GM21723 (cell line): ENCODE measurements at regions not wholly inside any gene's neighbourhood (a gene's known extent, or its start where the extent isn't known, plus 50 kb on each side); places are given as distances from the start of the nearest gene placed in this dataset.

Source experiments
- ATAC-seq: cut with Tn5 transposase; IDR thresholded peaks from one replicate; pipeline ENCODE4 v1.9.1; 2021; ENCODE audit warnings: mild to moderate bottlenecking, moderate library complexity; ENCODE audit not compliant: unreplicated experiment

DNA sequence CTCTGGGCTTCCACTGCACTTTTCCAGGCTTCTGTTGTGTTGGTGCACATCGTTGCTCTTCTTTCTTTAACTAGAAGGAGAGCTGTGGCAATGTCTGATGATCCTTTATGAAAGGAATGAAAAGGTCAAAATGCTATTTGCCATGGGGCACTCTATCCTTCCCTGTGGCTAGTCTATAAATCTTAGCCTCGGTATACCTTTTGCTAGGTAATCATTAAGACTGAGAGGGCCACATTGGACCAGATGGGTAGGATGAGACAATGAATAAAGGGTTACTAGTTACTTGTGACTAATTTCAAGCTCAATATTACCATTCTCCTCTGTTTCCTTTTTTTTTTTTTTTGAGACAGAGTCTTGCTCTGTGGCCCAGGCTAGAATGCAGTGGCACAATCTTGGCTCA is 89.4 kb upstream of the C1orf87 start:
- no peak for ATAC-seq

DNA sequence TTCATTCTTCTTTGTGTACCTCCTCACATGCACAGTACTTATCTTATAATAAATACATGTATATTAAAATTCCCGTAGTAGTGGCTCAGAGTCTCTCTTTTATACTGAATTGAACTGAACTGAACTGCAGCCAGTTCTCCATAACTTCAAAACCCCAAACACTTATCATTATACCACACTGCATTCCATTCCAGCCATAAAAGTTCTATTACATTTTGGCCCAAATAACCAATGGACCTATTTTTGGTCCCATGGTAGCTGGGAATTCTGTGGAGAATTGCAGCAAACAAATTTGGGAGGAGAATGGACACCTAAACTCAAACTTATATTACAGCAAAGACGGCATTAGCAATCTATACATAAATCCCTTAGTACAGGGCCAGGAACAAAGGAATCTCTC is 86.6 kb upstream of the C1orf87 start:
- ATAC-seq, result no peak

DNA sequence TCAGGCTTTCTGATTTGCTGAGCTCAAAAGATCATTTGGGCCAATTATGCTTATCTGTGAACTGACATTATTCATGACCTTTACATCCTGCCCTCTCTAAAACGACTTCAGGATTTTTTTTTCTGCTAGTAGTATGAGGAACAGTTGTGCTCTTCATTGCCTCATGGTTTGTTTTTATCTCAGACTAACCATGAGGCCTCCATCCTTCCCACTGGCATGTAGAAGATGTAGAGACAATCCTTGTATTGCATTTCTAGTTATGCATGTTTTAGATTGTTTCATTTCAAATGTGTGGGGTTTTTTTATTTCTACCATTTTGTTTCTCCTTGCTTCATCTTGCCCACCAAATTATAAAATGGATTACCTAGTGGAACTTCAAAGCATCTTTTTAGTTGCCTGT is 82.8 kb upstream of the C1orf87 start:
- no peak for ATAC-seq

DNA sequence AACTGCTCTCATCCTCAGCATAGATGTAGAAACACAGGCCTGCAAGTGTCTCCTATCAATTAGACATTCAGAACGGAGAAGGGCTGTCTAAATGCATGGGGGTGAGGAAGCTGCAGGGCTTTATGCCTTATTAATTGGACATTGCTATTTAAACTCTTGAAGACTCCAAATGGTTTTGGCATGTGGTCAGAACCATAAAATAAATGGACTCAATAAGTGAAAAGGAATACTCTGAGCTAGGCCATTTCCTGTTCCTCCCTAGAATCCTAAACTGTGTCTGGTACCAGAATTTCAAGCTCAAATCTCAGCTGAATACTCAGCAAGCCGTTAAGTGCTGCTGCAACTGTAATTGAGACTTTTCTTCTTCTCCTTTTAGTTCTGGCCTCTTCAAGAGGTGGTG is 80.4 kb upstream of the C1orf87 start:
- no peak for ATAC-seq

DNA sequence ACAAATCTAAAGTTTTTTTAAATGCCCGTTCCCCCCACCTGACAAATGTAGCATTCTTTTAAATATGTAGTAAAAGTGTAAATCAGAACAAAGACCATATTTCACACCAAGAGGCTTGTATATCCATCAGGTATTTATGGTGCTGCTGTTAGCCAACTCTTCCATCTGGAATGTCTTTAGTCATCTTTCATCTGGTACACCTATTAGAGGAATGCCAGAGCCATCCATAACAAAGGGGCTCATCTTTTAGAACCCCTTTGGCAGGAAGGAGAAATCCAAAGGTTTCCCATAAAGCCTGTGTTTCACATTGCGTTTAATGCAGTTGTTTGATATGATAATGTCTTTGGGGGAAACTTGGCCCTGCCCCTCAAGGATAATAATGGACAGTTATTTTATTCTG is 79.3 kb upstream of the C1orf87 start:
- ATAC-seq, result no peak

DNA sequence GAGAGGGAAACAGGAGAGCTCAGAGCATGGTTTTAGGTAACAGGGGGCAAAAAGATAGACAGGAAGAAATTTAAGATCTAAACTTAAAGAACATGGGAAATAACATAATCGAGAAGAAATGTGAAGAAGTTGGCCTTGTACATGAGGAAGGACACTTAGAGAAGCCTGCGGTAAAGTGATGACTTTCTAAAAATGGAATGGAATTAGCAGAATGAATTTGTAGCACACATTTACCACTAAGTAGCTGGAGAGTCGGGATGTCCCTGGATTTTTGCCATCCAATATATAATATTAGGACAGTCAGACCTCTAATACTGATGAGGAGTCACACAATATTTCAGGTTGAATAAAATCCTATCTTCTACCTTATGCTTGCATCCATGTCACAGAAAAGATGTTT is 77.7 kb upstream of the C1orf87 start:
- no peak for ATAC-seq

DNA sequence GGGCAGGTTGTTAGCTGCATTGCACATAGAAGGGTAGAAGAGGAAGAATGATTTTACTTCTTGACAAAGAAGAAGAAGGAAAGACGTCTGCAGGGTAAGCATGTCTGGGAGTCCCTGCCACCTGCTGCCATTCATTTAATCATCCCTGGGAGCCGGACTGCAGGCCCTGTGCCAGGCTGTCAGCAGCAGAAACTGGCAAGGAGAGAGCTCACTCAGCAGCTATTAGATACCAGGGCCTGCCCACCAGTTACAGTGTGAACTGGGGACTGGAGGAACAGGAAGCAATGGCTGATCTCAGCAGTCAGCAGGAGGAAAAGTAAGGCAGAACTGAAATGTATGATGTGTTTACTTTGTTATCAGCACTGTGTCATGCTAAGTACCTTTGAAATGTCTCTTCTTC is 75.7 kb upstream of the C1orf87 start:
- no peak for ATAC-seq

DNA sequence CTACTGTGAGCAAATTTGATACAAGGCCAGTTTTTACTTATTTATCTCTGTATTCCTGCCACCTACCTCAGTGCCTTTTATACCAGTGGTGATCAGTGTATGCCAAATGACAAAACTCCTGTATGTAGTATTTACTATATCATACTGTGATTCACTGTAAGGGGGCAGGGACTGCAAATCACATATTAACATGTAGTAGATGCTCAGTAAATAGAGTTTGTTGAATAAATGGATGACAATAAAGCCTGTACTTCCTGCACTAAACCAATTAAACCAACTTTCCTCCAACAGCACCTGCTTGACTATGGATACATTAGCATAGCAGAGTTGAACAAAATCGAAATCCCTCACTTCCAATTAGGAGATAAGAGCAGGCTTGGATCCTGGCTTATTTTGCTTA is 73.3 kb upstream of the C1orf87 start:
- no peak for ATAC-seq

DNA sequence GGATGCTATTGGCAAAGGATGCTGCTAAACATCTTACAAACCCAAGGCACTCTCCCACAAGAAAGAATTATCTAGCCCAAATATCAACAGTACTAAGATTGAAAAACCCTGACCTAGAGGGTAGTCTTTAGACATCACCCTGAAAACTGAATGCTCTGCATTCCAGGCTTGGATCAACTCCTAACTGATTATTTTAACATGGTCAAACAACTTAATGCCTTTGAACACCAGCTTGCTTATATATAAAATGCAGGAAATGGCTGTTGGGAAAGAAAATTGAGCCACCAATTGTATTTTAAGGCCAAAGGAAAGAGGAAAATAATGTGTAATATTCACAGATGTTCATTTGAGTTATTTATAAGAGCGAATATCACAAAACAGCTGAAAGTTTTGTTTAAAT is 72.2 kb upstream of the C1orf87 start:
- ATAC-seq, result no peak

DNA sequence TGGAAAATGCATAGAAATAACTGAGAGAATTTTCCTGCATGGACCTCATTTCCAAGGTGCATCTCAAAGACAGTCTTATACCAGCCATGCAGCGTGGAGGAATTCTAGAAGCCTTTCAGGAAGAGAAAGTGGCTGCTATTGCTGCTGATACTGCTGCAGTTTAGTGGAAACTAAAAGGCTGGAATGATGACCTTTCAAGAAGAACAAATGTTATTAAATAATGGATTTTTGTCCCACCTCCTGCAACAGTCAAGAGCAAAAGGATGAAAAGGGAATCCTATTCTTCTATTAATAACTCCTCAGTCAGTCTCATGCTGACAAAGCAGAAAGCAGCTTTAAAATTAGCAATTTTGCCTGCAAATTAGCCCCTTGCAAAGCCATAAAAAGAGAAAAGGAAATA is 68.2 kb upstream of the C1orf87 start:
- no peak for ATAC-seq

DNA sequence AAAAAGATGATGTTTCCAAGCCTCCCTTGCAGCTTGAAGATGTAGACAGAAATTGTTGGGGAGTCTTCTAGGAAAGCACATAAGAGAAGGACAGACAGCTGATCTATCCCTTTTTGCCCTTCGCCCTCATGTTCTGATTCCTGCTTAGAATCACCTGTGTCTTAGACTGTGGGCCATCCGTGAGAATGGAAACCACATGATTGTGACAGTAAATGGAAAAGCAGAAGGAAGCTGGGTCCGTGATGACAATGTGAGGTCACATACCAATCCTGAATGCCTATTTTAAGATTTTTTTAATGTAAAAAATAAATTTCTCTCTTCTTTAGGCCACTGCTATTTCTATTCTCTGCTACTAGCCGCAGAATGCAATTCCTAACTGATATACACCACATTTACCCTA is 67.7 kb upstream of the C1orf87 start:
- ATAC-seq, result no peak

DNA sequence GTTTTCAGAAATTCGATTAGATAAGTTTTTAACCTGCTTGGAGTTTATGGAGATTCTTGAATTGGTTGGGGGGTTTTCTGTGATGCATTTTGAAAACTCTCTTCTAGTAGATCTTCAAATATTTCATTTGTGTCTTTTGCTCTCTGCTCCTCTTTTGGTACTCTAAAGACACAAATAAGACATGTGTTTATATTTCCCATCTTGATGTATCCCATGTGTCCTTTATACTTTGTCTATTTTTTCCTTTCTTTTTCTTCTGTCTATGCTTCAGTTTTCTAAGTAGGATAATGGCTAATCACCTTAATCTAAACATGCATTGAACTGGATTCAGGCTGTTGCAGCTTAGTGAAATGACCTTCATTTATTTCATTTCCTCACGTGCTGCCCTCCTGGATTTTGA is 63.8 kb upstream of the C1orf87 start:
- no peak for ATAC-seq

DNA sequence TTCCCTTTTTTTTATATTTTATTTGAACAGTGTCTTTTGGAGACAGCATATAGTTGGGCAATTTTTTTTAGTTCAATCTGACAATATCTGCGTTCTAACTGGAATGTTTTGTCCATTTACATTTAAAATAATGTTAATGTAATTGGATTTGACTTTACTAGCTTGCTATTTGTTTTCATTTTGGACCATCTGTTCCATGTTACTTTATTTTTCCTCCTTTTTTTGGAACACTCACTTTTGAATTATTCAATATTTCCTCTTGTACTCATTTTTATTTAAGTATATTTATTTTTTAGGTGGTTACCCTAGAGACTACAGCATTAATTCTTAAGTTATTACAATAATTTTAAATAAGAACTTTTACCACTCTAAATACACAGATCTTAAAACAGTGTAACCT is 62.8 kb upstream of the C1orf87 start:
- no peak for ATAC-seq

DNA sequence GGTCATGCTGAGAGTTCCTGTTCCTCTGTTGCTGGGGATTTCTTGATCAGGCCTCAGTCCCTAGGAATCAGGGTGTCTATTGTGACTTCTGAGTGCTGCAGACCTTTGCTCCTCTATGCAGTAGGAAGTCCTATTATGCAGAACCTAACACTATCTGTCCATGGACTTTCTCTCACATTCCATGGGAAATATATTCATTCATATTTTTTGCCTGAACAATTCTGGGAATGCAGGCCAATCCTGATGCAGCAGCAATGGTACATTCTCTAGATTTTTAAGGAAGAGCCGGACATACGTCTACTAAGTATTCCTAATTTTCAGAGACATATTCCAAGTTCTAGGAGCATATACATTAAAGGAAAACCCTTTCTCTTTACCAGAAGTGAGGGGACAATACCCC is 61.1 kb upstream of the C1orf87 start:
- ATAC-seq, result no peak

DNA sequence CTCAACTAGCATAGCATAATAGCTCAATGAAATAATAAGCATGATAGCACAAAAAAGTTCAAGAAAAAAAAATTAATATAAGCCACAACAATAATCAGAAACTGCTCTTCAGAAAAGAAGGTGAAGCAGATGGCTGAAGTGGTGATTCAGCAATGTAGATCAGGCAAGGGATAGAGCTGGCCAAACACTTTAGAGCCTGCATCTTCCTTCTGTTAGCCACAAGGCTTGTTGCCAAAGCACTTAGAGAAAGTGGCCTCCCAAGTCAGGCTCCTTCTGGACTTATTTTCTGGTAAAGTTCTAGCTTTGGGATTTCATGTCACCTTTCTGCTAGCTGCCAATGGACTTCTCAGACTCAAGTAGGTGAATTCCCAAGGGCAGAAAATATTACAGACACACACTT is 60.3 kb upstream of the C1orf87 start:
- no peak for ATAC-seq

DNA sequence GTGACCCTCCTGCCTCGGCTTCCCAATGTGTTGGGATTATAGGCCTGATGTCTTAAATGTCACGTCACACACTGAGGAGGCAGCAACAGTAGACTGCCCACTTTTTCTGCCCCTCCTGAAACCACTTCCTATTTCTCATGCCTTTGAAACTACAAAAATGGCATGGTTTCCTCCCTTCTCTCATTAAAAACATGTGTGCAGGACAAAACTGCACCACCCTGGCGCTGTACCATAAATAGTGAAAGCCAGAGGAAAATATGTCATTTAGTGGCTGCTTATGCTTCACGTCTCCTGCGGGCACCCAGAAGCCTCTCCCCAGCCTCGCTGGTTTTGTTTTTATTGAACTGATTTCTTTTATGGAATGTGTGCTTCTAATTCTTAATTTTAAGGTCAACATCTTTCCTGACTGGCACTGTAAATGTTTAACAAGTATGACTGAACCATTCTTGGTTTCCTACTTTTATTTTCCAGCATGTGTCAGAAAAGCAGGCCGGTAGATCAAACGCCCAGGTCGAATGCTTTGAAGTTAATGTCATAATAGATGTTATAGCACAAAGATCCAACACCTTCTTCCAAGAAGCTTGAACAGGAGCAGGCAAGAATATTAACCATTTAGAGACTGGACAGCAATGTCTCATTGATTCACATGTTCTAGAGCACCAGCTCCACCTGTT is 59.6 kb upstream of the C1orf87 start:
- no peak for ATAC-seq

DNA sequence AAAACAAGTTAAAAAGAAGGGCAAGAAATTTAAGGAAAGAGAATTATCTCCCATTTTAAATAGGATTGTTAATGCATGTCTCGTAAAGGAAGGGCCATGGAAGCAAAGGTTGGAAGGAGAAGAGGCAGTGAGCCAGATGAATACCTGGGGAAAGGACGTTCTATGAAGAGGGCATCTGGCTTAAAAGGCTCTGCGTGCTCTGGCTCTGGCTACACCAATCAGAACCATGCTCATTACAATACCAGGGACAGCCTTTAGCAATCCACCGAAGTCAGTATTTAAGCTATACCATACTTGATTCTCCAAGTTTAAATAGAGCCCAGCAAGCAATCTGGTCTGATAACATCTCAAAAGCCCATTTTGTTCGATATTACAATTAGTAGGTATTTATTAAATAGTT is 58.5 kb upstream of the C1orf87 start:
- ATAC-seq, result no peak

DNA sequence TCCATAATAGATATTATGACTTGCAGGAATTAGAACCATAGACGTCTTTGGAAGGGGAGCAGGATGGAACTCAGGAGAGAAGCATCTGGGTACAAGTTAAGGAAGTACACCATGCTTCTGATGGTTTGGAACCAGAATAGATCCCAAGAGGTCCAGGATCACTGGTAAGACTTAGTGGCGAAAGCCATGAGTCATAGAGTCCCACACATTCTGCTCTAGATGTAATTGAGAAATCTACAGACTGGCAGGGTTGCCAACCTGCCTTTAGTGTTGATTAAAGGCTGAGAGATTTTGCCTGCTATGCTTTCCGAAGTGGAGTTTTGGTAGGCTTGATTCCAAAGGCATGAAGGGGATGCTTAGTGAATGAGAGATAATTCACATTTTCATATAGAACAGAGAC is 57.1 kb upstream of the C1orf87 start:
- ATAC-seq, result no peak

DNA sequence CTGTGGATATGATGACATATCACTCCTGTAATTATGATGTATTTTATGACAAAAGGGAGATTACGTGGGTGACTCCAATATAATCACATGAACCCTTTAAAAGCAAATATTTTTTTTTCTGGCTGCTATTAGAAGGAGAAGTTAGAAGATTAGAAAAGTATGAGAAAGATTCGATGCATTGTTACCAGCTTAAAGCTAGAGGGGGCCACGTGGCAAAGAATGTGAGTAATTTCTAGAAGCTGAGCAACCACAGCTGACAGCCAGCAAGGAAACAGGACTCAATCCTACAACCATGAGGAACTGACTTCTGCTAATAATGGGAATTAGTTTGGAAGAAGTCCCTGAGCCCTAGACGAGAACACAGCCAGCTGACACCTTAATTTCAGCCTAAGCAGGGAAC is 56.3 kb upstream of the C1orf87 start:
- ATAC-seq, result no peak

DNA sequence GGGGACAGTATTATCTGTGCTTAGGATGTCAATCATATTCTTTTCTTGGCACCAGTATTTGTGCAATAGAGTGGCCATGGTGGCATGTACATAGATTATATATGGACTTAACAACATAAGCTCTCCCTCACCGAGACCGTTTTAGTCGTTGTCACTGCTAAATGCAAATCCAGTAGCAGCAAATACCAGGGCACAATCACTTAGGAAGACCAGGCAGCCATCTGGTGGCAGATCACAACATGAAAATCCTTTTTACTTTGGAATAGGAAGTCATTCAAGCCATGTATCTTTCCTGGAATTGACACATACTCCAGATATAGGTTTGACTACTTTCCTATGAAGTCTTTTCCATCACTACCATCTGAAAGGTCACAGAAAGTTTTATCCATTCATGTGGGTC is 53.2 kb upstream of the C1orf87 start:
- ATAC-seq, result no peak
